HG02571 (cell line): ENCODE measurements at regions not wholly inside any gene's neighbourhood (a gene's known extent, or its start where the extent isn't known, plus 50 kb on each side); places are given as distances from the start of the nearest gene placed in this dataset.
"Not testable (repeated sequence)": the region's sequence is repeated elsewhere in the genome, so short reads cannot be mapped to it uniquely, and the experiment has no call there.

ENCODE experiments used
- ATAC-seq: cut with Tn5 transposase; IDR thresholded peaks from one replicate; pipeline ENCODE4 v1.9.1; 2021; ENCODE audit warnings: mild to moderate bottlenecking, moderate library complexity; ENCODE audit not compliant: unreplicated experiment

DNA sequence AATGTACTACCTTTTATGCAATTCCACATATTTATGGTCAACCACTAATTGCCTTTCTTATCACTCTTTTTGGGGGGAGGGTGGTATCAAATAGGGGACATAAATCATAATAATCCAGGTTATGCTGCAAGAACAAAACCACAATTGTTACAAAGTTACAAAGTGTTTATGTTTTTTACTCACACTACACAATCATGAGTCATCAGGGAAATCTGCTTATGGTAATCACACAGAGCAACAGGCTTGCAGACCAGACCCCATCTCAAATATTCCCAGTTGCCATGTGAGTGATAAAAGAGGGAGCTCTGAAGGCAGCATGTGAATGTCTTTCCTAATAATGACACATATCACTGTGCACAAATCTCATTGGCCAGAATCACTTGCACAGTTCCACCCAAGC, 304.7 kb upstream of the TMEFF2 start:
- ATAC-seq: no peak

DNA sequence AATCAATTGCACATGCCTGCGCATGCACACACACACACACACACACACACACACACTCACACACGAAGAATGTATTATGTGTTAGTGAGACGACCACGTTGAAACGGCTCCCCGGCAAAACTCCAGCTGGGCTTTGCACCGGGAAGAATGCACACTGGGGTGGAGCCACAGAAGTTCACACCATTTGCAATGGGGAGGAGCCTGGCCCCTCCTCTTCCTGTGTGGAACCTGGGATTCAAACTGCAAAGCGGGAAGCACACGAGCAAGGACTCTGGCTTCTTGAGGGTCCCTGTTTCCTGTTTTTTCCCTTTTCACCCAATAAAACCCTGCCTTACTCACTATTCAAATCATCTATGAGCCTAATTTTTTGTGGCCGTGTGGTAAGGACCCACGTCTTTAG, 304.0 kb upstream of the TMEFF2 start:
- ATAC-seq: no peak

DNA sequence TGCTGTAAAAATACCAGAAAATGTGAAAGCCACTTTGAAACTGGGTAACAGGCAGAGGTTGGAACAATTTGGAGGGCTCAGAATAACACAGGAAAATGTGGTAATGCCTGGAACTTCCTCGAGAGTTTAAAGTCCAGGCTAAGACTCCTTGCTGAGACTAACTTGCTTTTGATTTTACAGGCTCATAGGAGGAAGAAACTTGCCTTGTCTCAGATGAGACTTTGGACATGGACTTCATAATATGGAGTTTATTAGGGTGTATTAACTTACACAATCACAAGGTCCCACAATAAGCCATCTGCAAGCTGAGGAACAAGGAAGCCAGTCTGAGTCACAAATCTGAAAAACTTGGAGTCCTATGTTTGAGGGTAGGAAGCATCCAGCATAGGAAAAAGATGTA, 293.4 kb upstream of the TMEFF2 start:
- not testable (repeated sequence) for ATAC-seq

DNA sequence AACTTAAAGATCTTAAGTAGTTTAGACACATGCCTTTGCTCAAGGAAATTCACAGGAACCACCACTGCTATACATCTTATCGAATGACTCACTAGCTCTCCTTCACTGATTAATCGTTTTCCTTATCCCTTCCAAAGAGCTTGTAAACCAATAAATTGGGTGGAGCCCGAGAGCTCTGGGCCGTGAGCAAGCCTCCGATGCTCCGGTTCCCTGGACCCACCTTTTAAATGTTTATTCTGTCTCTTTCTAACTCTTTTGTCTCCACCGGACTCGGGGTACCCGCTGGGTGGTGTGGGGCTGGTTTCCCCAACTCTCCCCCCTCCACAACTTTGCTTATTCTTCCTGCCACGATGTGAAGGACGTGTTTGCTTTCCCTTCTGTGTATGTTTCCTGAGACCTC, 292.9 kb upstream of the TMEFF2 start:
- no peak for ATAC-seq

DNA sequence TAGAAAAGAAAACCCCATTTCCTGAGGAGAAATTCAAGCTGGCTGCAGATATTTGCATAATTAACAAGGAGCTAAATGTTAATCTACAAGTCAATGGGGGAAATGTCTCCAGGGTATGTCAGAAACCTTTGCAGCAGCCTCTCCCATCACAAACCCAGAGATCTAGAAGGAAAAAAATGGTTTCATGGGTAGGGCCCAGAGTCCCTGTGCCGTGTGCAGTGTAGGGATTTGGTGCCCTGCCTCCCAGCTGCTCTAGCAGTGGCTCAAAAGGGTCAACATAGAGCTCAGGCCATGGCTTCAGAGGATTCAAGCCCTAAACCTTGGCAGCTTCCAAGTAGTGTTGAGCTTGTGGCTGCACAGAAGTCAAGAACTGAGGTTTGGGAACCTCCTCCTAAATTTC, 290.2 kb upstream of the TMEFF2 start:
- no peak for ATAC-seq

DNA sequence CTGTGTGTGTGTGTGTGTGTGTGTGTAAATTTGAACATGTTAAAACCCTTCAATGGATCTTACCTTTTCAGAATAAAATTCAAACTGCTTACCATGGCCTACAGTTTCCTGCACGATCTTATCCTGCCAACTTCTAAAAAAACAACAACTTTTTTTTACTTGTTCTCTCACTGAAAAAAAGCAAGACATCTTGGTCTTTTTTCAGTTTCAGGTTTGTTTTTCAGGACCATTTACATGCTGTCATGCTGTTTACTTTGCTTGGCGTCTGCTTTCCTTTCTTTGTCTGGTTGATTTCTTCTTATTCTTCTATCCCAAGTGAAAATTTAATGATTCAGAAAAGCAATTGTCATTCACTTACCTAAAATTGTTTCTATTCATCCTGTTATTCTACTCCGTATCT, 286.3 kb upstream of the TMEFF2 start:
- ATAC-seq: no peak

DNA sequence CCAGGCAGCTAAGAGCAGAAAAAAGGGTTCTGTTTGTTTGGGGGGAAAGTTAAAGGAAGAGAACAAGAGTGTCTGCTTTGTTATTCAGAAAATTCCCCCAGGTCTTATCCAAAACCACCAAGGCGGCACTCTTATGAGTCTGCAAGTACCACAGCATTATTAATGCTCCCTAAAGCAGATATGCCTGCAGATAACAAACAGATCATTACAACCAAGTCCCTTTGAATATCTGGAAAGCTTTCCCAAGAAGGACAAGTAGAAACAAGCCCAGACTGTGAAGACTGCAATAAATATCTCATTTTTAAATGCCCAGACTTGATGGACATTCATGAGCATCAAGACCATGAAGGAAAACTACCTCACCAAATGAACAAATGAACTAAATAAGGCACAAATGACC, 278.6 kb upstream of the TMEFF2 start:
- no peak for ATAC-seq

DNA sequence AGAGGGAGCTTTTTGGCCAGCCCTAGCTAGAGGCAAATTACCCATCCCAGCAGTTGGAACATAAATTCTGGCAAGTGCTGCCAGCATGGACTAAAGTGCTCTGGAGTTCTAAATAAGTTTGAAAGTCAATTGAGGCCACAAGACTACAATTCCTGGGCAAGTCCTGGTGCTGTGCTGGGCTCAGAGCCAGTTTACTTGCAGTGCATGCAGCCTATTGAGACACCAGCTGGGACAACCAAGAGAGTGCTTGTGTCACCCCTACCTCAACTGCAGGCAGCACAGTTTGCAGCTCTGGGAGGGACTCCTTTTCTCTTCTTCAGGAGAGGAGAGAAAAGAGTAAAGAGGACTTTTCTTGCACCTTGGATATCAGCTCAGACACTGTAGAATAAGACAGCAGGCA, 277.2 kb upstream of the TMEFF2 start:
- ATAC-seq: no peak

DNA sequence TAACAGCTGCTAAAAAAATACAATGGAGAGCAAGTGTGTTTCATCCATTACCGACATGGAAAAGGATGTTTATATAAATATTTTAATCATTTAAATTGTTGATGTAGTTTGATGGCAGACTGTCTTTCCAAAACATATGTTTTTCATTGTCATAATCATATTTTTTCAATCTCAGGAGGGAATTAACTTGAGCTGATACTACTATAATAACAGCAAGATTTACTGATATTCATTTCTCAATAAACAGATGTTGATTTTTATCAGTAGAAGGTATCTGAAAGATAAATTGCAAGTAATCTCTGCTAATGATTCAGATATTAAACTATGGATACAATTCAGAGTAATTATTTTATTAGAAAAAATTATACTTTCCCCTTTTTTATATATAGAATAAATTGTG, 274.9 kb upstream of the TMEFF2 start:
- no peak for ATAC-seq

DNA sequence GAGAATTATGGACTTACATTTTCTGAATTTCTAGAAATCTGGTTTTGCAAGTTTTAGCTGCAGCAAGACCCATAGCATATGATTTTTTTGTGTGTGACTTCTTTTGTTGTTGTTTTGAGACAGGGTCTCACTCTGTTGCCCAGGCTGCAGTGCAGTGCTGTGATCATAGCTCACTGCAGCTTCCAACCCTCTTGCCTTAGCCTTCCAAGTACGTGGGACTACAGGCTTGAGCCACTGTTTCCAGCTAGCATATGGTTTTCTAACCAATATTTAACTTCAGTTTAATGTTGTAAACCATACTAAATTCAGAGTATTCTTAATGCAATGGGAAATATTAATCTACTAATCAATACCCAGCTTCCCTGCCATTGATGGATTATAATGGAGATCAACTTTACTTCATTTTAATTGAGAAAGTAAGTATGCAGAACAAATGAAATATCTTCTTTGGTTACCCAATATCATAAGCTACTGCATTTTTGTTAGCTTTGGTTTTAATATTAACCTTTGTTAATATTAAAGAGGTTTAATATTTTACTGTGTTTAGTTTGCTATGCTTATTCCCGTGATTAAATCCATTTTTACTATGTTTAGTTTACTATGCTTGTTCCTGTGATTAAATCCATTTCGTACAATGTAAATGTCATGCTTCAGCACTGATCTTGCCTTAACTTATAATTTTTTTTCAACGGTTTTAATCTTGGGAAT, 273.4 kb upstream of the TMEFF2 start:
- ATAC-seq: no peak

DNA sequence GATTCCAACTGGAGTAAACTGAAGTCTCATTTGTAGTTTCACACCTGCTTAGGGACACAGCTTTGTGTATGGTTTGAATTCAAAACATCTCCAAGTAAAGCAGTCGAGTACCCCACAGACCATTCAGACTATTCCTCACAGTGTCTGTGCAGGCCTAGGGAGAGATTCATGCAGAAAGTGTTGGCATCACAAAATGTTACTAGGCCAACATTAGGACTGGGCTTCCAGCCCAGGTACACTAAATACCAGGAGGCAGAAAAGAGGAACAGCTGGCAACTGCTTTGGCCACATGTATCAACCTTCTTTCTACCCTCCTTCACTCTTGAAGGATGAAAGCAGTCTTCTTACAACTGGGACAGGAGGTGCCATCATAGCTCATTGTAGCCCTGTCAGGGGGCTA, 270.4 kb upstream of the TMEFF2 start:
- ATAC-seq: no peak

DNA sequence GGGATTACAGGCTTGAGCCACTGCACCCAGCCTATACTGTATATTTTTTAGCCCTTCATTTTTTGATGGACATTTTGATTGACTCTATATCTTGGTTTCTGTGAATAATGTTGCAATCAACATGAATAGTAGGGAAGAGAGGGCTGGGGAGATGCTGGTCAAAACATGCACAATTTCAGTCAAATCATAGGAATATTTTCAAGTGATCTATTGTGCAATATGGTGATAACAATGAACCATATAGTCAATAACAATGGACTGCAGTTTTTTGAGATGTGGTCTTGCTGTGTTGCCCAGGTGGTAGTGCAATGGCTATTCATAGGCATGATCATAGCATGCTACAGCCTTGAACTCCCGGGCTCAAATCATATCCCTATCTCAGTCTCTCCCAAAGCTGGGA, 264.7 kb upstream of the TMEFF2 start:
- ATAC-seq: no peak

DNA sequence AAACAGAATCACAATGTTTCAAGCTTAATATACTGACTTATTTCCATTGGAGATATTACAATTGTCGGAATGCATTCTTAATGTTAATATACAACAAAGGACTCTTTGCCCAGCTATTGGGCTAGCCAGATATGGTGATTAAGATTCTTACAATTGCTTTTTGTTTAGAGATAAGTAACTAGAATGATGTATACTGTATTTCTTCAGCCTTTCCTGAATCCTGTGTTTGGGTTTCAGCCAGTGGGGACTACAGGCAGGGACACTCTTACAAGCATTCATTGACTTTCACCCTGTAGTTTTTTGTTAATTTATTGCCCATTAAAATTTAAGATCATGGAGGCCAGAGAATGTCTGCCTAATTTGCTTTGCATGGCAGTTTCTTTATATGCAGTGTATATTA, 254.1 kb upstream of the TMEFF2 start:
- no peak for ATAC-seq

DNA sequence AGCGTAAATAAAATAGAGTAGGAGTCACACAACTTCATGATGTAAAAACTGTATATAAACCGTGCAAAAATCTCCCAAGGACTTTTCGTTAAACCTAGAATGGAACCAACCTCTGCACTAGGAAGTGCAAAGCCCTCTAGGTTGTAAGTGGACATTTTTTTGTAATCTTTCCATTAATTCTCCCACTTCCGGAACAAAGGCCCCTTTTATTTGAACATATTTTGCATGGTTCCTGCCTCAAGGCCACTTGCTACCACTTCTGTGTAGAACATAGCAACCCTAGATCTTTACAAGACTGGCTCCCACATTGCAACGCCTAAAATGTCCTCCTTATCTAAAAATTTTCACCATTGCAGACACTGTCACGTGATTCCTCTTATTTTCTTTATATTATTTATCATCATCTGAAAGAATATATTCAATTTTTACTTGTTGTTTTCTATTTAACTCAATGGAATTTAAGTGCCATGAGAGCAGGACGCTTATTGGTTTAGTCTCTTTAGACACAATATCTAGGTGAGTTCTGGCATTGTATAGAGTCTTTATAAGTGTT, 249.6 kb upstream of the TMEFF2 start:
- no peak for ATAC-seq

DNA sequence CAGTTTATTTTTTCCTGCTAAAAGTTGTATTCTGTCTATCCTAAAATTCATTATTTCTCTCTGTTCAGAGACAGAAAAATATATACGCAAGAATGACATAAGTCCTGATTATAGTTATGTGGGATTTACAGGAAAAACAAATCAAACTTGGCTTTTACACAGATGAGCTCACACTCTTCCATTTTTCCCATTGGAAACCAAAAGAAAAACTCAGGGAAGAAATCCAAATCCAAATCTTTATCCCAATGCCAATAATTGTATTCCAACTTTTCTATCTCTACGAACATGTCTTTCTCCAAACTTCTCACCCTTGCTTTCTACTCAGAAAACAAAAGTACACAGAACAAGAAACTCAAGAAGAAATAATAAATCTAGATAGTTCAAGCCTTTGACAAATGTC, 249.1 kb upstream of the TMEFF2 start:
- ATAC-seq: no peak

DNA sequence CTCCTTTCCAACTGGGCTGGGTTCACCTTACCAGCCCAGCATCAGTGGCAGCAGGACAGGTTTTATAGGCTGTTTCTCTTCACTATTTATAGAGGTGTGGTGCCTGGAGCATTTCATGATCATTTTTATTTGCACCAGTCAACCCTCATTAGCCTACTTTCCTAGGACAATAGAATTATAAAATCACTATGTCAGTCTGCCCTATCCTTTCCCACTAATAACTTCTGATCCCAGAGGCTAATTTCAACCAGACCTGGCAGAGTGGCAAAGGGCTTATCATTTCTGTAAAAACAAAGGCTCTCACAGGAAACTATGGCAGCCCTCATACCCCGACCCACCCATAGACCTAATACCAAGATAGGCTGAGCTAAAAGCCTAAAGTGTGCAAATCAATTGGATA, 243.5 kb upstream of the TMEFF2 start:
- no peak for ATAC-seq

DNA sequence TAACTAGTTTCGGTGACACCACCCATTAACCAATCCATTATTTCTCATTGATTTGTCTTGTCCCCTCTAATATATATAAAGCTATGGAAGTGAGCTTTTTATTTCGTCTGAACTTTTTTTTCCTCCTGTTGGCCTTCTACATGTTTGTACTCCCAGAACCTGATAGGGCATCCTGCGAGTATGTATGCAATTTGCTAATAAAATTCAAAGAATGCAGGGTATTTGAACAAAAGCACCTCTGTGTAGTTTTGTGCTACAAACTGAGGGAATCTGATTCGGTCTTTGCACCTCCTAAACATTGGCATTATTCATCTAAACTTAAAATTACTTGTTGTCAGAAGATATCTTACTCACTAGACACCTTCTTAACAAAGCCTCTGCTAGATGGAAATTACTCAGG, 242.9 kb upstream of the TMEFF2 start:
- ATAC-seq: no peak

DNA sequence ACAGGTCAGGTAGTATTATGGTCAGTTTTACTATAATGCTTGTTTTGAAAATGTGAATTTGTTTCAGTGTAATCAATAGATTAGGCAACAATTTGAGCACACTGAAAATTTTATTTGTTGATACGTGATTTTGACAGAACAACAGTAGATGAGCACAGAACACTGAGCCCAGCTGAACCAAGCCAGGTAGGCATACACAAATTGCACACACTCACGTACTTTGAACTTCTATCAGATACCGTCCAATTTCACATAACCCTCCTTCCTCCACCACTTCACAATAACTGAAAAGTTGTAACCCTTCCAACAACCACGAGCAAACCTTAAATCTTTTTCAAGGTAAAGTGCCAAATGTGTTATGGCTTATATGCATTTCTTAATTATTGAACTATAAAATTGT, 229.5 kb upstream of the TMEFF2 start:
- no peak for ATAC-seq

DNA sequence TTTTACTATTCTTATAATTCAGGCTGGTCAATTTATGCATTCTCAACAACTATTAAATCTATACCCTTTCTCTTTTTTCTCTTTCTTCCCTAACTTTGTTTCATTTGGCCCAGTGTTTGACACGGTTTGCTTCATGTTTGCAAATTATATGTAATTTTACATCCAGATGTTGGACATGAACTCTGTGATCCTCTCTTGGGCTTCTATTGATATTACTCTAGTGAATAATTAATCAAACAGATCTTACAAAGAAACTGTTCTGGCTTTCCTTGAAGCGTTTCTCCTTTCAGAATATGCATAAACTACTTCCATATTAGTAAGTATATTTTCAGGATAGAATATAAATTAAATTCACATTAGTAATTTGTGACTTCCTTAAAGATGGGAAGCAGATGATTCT, 225.1 kb upstream of the TMEFF2 start:
- no peak for ATAC-seq

DNA sequence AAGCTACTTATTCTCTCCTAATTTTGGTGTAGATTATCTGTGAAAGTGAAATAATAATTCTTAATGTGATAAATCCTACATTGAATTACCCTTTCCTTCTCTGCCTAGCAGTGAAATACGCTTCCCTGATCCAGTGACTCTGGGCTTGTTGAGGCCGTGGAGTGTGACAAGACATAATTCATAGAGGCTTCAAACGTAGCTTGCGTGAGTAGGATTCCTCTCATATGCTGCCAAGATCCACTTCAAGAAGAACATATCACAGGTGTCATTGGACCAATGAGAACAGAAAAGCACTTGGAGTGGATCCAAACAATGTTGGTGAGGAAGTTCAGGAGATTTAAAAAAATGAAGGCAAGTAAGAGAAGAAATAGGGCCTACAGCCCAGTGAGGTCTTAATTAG, 221.3 kb upstream of the TMEFF2 start:
- ATAC-seq: no peak

DNA sequence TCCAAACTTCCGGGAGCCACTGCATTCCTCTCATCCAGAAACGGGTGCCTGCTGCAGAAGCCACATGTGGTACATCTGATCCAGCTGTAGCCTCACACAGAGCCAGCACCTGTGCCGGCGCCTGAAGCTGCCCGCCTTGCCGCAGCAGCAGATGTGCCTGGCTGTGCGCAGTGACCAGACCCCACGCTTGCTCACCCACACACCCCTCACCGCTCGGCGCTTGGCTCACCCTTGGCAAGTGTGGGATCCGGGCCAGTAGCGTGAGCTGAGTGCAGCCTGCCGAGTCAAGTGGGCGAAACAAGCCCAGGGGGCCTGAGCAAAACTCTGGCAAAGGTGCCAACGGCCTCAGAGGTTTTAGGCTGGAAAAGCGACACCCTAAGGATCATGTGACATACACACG, 220.1 kb upstream of the TMEFF2 start:
- no peak for ATAC-seq

DNA sequence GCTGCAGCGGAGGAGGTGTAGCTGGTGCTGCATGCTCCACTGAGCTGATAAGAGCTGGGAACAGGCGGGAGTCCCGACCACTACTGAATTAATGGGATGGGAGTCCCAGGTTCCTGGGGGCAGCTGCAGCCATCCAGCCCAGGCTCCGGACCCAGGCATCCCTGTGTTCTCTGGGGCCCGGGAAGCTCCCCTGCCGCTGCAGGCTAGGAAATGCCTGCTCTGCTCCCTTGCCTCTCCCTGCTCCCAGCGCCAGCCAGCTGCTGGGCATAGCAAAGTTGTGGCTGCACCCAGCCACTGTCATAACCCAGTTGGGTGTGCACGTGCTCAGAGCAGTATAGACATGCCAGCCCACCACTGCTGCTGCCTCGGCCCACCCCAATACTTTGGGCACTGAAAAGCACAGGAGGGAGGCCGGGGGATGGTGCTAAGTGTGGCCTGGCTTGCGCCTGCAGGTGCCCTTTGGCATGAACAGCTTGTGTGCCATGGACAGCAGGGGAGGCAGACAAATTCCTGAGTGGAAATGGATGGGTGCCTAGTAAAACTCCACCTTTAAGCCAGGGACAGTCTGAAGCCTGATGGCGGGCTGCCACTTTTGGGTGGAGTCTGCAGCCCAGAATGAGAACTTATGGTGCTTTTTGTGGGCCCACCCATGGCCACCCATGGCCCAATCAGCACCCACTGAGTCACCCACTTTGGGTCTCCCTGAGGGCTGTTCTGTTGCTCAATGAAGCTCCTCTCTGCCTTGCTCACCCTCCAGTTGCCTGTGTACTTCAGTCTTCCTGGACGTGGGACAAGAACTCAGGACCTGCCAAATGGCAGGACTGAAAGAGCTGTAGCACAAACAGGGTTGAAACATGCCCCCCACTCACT, 219.3 kb upstream of the TMEFF2 start:
- no peak for ATAC-seq
